HG02610 (cell line): ENCODE measurements at regions not wholly inside any gene's neighbourhood (a gene's known extent, or its start where the extent isn't known, plus 50 kb on each side); places are given as distances from the start of the nearest gene placed in this dataset.
A peak's percentile ranks its signal among the peaks of the same experiment; 100 is the strongest.

Experiments used
- ATAC-seq: cut with Tn5 transposase; IDR thresholded peaks from one replicate; pipeline ENCODE4 v1.9.1; 2021; ENCODE audit warnings: mild to moderate bottlenecking, moderate library complexity; ENCODE audit not compliant: unreplicated experiment

DNA sequence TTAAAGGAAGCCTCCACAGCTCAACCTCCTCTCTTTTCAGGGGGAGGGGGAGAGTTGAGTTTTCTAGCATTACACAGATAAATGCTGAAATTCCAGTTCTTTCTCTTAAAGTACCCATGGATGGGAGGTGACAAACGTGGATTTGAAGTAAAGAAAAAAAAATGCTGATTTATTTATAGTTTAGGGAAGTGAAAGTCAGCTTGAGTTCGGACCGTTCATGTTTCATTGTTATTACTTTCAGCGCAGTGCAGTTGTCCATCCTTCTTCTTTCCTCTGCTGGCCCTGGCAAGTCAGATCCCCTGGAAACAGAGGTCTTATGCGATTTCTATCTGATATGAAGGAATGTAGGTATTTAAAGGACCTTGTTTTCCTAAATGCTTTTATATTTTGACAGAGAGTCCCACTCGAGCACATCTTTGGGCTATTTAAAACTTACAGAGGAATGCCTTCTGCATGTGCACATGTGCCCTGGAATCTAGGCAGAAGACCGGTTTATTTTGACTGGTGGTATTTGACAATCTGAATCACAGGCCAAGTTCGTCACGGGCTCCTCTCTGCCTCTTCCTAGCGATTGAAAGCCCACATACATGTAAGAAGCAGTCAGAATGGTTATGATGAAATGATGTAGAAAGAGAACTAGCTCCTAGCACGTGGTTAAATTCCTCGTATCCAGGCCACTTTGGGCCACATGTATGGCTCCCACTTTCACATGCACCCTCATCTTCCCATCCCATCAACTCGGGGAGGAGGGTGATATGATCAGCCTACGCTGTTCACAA is 385.2 kb upstream of the KLF4 start:
- ATAC-seq: peak; percentile 69

DNA sequence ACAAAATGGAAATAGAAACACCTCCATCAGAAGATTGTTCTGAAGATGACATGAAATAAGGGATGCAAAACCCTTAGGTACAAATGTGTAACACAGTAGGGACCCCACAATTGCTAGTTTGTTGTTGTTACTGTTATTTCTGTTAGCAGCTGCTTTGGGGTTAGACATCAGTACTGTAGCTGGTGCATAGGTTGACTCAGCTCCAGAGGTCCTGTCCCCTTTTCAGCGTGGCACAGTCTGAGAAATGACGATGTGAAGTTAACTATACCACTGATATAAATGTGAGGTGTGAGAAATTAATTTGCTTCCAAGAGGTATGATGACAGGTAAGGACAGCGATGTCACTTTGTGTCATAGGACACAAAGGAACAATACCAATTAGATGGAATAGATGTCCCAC is 384.6 kb upstream of the KLF4 start:
- ATAC-seq: no peak

DNA sequence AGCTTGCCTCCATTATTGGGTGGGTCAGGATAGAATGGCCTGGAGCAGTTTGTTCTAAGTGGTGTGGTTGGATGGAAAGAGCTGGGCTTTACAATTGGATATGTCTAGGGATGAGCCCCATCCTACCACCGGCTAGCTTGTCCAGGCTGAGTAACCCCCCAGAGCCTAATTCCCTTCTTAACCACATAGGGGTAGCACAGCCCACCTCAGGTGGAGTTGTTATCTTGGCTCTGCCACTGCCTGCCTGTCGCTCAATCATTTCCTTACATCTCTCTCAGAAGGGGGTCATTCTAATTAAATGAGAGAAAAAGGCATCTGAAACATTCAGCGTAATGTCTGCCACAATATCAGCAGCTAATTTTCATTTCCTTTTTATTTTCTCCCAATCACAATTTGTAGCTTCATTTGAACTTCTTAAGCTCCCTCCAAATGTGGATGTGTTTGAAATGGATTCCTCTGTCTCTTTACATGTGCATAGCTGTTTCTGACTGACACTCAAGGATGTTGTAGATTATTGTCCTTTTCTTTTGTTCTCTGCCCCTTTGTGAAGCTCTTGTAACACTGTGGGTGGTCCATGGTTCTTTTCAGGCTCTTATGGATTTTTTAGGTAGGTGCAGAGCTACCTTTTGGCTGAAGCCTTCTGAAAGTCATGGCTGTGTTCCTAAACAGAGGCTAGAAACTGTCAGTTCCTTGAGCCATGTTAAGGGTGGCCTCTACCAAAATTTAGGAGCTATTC is 383.1 kb upstream of the KLF4 start:
- no peak for ATAC-seq

DNA sequence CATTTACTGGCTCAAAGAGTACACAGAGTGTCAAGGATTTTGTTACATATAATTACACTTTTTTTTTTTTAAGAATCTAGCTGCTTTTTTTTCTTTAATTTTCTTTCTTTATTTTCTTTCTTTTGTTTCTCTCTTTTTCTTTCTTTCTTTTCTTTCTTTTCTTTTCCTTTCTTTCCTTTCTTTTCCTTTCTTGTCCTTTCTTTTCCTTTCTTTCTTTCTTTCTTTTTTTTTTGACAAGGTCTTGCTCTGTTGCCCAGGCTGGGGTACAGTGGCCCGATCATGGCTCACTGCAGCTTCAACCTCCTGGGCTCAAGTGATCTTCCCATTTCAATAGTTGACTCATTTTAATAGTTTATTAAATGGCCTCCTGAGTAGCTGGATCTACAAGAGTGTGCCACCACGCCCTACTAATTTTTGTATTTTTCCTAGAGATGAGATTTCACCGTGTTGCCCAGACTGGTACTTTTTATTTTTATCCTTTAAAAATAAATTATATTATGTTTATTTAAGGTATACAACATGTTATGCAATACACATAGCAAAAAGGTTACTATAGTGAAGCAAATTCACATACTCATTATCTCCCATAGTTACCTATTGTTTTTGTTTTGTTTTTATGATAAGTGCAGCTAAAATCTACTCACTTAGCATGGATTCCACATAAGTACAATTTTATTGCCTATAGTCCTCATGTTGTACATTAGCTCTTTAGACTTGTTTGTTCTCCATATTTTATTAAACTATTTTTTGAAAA is 381.5 kb upstream of the KLF4 start:
- ATAC-seq: no peak

DNA sequence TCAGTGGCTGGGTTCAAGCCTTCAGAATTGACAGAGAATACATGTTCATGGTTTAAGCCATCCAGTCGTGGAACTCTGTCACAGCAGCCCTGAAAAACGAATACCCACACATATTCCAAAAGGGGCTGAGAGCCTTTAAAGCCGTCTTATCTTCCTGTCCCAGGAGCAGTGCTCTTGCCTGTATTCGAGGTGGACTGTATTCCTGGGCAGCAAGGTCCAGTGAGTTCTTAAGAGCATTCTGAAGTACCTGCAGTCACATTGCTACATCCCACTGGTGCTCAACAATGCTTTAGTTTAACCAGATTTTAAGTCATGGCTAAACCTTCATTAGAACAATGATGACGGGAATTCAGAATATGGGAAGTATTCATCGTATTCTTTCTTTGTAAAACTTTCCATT is 380.7 kb upstream of the KLF4 start:
- ATAC-seq: no peak

DNA sequence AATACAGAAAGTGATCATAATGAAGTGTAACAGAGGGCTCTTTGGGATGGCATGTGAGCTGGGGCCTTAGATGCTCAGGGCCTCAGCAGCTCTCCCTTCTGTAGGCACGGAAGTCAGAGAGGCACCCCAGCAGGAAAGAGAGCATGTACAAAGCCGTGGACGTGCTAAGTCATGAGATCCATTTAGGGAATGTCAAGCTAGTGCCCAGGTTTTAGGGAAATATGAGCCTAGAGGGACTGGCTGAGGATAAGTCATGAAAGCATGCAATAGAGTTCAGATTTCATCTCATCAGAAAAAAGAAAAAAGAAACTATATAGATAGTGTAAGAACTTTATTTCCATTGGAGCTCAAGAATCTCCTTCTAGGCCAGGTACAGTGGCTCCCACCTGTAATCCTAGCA is 379.5 kb upstream of the KLF4 start:
- no peak for ATAC-seq

DNA sequence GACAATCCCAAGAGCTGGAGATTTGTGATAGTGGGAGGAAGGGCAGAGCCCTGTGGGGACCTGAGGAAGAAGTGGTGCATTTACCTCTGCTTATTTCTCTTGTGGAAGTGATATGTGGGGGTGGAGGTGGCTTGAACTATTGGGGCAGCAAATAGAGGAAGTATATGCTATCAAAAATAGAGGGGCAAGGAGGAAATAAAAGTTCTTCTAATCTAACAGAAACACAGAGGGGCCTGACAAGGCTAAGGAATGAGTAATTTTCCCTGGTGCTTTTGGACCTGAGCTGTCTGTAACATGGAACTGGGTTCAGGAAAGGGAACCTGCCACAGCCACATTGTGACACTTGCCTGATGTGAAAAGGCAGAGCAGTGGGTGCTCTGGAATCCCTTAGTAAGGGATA is 378.6 kb upstream of the KLF4 start:
- no peak for ATAC-seq

DNA sequence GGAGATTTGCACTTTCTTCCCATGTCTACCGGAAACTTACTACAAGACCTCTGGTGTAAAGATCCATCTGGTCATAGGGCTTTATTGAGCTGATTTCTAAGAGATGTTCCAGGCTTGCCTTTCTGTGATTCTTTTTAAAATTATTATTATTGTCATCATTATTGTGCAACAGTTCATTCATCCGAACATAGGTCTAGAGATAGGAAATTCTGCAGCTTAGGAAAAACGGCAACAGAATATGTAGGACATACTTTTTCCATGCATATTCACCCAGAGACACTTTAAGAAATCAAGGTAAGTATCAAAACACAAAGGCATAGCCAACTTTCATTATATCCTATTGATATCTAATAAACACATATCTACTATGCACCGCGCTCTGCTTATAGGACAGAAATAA is 378.2 kb upstream of the KLF4 start:
- ATAC-seq: no peak

DNA sequence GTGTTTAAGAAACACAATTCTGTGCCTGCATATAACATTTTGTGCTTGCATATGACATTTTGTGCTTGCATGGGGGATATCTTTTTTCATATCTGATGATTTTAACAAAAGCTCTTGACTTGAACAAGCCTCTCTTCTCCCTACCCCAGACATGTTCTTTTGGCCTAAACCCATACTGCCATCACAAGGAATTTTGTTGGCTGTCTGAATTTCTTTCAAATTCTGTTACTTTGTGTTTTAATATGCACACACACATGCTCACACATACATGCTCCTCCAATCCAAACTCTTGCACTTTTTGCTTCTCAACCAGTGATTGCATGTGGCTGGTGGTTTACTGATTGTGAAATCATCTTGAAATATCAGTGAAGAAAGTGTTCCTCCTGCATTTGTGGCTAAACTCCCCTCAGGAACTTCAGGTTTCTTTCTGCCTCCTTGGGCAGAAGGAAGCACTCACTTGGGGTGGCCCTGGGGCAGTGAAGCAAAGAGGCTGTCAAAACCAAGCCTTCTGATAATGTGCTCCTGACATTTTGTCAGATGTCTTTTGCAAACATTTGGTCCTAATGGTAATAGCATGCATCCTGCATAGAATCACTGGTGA is 377.2 kb upstream of the KLF4 start:
- no peak for ATAC-seq

DNA sequence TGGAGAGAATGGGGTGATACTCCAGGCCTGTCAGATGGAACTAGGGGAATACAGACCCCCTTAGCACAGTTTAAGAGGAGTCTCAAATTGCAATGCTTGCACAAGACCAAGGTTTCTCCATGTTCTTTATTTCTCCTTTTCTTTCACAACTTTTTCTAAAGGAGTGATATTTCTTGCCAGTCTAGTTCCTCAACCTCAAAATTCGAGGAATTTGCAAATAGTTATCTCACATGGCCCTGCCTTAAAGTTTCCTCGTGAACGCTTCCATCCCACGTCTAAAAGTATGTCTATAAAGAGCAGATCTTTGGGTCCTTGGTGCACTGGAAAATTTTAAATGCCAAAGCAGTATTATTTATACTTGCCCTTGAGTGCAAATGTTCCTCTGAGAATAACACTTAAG is 373.8 kb upstream of the KLF4 start:
- ATAC-seq: no peak

DNA sequence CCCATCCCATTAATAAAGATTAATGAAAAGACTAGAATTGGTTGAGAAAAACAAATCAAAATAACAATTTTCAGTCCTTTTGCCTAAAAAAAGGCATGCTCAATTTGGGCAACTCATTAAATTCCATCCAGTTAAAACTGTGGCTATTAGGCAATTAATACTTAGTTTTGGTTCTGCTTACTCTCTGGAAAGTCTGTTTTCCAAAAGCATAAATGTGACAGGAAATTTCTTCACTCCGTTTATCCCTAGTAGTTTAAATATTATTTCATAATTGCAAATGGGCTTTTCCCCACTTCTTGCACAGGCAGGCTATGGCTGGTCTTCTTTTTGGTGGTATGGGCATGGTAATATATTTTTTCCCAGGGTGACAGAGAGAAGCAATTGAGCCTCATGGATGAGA is 373.3 kb upstream of the KLF4 start:
- ATAC-seq: no peak

DNA sequence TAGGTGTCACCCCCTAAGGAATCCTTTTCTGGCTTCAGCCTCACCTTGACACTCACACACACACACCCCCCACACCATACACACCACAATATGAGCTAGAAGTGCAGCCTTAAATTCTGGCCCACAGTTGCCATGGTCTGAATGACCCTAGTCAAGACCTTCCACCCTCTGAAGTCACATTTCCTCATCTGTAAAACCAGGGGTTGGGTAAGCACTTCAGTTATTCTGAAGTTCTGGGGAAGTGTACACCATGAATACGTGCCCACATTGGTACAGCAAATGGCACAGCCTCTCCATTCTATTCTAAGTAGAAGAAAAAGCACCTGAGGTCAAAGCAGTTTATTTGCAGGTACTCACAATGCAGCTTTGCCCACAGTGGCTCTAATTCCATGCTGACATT is 372.8 kb upstream of the KLF4 start:
- no peak for ATAC-seq

DNA sequence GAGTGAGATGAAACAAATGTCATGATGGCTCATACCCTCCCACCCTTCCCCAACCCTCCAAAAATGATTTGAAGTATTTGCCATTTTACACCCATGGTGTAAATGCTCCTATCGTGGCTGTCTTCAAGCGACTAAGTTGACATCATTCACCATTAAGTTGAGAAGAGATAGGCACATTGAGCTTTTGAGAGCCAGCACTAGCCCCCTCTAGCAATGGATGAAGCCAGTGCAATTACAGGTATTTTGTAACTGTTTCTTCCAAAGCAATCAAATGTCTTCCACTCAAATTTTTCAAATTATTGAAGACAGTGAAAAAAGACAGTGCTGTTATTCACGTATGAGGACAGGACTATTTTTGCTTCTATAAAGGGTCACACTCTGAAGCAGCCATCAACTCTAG is 371.5 kb upstream of the KLF4 start:
- no peak for ATAC-seq

DNA sequence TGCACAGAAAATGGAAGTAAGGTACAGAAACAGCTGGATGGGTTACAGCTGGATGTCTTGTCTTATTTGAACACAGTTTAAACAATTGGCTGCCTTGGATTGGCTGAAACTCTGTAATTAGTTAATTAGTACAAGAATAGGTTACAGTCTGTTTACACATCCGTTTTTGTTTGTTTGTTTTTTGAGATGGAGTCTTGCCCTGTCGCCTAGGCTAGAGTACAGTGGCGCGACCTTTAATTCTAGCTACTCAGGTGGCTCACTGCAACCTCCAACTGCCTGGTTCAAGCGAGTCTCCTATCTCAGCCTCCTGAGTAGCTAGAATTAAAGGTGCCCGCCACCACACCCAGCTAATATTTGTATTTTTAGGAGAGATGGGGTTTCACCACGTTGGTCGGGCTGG is 368.7 kb upstream of the KLF4 start:
- ATAC-seq: no peak

DNA sequence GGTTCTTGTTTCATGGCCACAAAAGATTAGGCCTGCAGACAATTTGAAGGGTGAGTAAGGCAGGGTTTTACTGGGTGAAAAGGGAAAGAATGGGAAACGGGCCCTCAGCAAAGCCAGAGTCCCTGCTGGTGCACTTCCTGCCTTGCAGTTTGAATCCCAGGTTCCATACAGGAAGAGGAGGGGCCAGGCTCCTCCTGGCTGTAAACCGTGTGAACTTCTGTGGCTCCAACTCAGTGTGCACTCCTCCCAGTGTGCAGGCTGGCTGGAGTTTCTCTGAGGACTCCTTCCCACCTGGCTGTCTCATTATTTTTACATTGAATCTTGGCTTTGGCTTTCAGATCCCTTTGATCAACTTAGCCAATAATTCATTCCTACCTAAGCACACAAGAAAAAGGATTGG is 367.1 kb upstream of the KLF4 start:
- no peak for ATAC-seq

DNA sequence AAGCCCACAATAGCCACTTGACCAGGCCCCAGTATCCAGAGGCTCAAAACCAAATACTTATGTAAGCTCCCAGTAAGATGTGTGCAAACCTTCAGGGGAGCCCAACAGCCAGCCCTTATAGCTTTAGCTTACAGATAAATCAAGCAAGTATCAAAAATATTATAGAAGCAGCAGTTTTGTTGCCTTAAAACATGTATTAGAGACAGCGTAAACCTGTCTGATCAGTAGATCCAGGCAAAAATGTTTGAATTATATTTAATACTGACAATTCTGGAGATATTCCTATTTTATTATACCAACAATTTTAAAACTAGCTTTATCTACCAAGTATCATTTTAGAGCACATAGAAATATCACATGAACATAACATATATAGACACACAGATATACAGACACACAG is 365.6 kb upstream of the KLF4 start:
- ATAC-seq: no peak

DNA sequence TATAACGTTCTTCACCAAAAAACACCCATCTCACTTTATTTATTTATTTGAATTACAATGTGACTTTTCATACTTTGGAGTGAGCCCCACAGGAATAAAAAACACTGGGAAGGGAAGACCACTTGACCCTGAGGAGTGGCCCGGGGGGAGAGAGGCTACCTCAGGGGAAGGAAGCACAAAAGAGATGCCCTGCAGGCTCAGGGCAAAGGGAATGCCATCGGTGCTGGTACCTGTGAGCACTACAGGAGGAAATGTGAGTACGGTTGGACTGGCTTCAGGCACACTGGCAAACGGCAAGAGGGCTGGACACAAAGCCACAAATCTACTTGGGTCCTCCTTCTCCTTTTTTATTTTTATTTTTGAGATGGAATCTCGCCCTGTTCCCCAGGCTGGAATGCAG is 363.9 kb upstream of the KLF4 start:
- no peak for ATAC-seq

DNA sequence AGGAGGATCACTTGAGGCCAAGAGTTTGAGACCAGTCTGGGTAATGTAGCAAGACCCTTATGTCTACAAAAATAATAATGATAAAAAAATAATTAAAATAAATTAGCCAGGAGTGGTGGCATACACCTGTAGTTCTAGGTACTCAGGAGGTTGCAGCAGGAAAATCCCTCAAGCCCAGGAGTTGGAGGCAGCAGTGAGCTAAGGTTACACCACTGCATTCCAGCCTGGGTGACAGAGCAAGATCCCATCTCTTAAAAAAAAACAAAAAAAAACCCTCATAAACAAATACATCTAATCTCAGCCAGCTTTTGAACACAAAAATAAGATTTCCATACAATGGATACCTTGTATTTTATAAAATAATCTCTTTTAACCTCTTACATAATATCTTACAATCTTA is 363.3 kb upstream of the KLF4 start:
- no peak for ATAC-seq

DNA sequence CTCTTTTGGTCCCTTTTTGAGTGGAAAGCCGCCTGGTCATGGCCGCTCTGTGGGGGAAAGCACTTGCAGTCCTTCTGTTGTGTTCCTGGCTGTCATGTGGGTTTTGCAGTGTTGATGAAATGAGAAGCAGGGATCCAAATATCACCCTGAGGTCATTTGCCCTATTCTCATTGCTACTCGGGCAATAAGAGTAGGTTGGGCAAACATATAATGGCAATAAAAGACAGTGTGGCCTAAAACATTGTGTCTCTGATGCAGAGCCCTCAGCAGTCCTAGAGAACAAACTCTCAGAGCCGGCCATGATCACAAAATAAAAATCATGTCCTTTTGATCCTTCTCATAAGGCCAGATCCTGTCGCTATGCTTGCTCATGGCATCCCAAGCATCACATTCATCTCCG is 361.1 kb upstream of the KLF4 start:
- ATAC-seq: no peak

DNA sequence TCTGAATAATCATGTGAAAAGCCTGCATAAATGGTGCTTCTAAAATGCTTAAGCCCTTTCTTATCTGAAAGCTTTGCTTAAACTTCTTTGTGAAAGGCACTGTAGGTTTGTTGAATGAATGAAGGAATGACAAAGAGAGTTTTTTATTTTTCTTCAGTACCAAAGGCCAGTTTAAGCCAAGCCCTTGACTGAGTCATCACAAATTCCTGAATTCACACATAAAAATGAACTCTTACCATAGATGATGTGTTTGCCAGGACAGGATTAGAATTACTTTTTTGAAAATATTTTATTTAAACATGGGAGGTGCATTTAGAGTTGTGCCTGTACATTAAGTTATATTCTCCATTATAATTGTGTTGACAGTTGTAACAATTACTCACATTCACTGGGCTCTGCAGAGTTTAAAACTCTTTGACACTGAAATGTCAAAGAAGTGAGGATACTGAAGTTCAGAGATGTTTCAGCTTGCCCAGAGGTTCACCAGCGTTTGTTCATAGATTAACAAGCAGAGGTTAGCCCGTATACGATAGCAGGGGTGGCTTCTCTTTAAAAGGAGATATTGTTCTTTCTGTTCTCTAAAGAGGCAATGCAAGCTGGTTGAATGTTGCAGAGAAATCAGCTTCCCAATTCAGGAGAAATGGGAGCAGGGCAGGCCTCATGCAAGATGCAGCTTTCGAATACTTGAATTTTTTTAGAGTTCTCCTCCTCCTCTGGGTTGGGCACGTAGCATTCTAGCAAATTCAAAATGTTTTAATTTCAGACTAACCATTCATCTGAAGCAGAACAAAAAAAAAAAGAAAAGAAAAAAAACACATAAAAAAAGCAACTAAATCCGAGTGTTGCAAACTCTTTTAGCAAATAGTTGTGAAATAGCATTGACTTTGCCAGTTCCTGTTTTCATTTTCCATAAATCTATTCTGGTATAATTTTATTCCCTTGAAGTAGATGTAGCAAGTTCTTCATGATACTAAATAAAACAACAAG is 358.7 kb upstream of the KLF4 start:
- ATAC-seq: no peak
